Hepatocyte (in vitro differentiated cells): ENCODE measurements at regions not wholly inside any gene's neighbourhood (a gene's known extent, or its start where the extent isn't known, plus 50 kb on each side); places are given as distances from the start of the nearest gene placed in this dataset.

Source experiments
- CTCF ChIP-seq: fragments of 200-600 bp; sonication (generic); IDR thresholded peaks from 2 replicates; pipeline ENCODE4 v1.5.1; 2016; ENCODE audit warnings: antibody characterized with exemption, mild to moderate bottlenecking; ENCODE audit not compliant: poor library complexity
- EZH2 ChIP-seq: fragments of 200-600 bp; sonication (generic); IDR thresholded peaks from 2 replicates; pipeline ENCODE4 v1.6.1; 2016; ENCODE audit warnings: antibody characterized with exemption, mild to moderate bottlenecking, borderline replicate concordance
- EZH2phosphoT487 ChIP-seq: fragments of 200-600 bp; sonication (generic); IDR thresholded peaks from one replicate; pipeline ENCODE4 v1.6.1; 2018; ENCODE audit warnings: antibody characterized with exemption, mild to moderate bottlenecking, low read depth, moderate library complexity; ENCODE audit not compliant: unreplicated experiment, severe bottlenecking

- TF ChIP-seq CTCF (no peak), EZH2 (no peak), EZH2phosphoT487 (no peak)
These were observed 64.9 kb upstream of the MVB12B start for GRCh38 chr9:126261584-126262356.
